BLaER1 (cell line): ENCODE measurements at regions not wholly inside any gene's neighbourhood (a gene's known extent, or its start where the extent isn't known, plus 50 kb on each side); places are given as distances from the start of the nearest gene placed in this dataset.
"Not testable (repeated sequence)": the region's sequence is repeated elsewhere in the genome, so short reads cannot be mapped to it uniquely, and the experiment has no call there.

ENCODE experiments used
- H3K27ac ChIP-seq: shearing (Covaris generic); formaldehyde crosslinking; 2 replicates; pipeline ENCODE4 v1.8.1; 2022
- H3K27me3 ChIP-seq: shearing (Covaris generic); formaldehyde crosslinking; 2 replicates; pipeline ENCODE4 v1.8.1; 2022
- H3K36me3 ChIP-seq: shearing (Covaris generic); formaldehyde crosslinking; 2 replicates; pipeline ENCODE4 v1.8.1; 2022
- H3K4me1 ChIP-seq: shearing (Covaris generic); formaldehyde crosslinking; 2 replicates; pipeline ENCODE4 v1.8.1; 2022
- H3K4me2 ChIP-seq: shearing (Covaris generic); formaldehyde crosslinking; 2 replicates; pipeline ENCODE4 v1.8.1; 2022
- H3K4me3 ChIP-seq: shearing (Covaris generic); formaldehyde crosslinking; 2 replicates; pipeline ENCODE4 v1.8.1; 2022
- H3K9ac ChIP-seq: shearing (Covaris generic); formaldehyde crosslinking; 2 replicates; pipeline ENCODE4 v1.8.1; 2022
- H3K9me3 ChIP-seq: shearing (Covaris generic); formaldehyde crosslinking; 2 replicates; pipeline ENCODE4 v1.8.1; 2022
- H4K20me1 ChIP-seq: shearing (Covaris generic); formaldehyde crosslinking; 2 replicates; pipeline ENCODE4 v1.8.1; 2022
- Cebpa-rat ChIP-seq: shearing (Covaris generic); IDR thresholded peaks from 2 replicates; pipeline ENCODE4 v1.8.1; 2022

DNA sequence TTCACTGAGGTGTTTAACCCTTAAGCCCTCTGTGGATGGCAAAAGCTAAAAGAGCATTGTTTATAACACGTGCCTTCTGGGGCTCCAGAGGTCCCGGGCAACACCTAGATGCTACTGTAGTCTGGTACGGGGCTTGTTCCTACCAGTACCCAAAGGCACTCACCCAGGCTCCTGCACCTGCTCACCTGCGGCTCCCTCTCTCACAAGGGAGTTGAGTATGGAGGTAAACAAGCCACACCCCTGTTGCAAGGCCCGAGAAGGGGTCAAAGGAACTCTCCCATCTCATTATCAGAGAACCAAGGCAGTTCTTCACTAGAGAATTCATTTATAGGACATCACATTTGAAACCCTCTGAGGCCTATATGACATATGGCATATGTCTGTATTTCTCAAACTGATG lies 53.4 kb upstream of the IL6ST start:
- H3K27ac ChIP-seq: 0 out of 2 replicates have a peak overlapping the region, but pooled peaks have one; percentile 95
- no peak overlapping the region for H3K4me3 ChIP-seq
- H3K4me1 ChIP-seq: peaks cover 37% of the 10 kb centered on the region
- no peaks in the 10 kb centered on the region for H3K27me3 ChIP-seq
- TF ChIP-seq Cebpa-rat: no peak
- H3K9me3 ChIP-seq: peaks cover 30% of the 10 kb centered on the region
- no peaks in the 10 kb centered on the region for H4K20me1 ChIP-seq
- no peaks in the 10 kb centered on the region for H3K36me3 ChIP-seq
- no peak overlapping the region for H3K4me2 ChIP-seq
- H3K9ac ChIP-seq: no peak overlapping the region

- TF ChIP-seq Cebpa-rat: no peak
- no peaks in the 10 kb centered on the region for H3K27me3 ChIP-seq
Observed at GRCh38 chr5:56047448-56047847, 52.7 kb upstream of the IL6ST start.

DNA sequence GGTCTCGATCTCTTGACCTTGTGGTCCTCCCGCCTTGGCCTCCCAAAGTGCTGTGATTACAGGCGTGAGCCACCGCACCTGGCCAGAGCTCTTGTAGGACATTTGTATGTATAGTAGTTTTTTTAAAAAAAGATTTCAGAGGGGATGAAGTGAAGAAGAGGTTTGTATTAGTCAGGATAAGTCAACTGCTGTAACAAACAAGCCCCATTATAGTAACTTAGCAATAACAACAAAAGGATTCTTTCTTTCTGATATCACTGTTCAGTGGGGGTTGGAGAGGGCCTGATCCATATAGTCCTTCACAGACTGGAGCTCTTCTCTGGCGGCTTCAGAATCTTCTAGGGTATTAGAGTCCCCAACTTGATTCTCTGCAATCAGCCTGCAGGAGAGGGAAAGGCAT lies 50.7 kb upstream of the IL6ST start:
- no peak for TF ChIP-seq Cebpa-rat
- Histone ChIP-seq H3K36me3 (no peaks in the 10 kb centered on the region), H3K4me1 (peaks cover 22% of the 10 kb centered on the region), H3K27ac (no peak overlapping the region), H4K20me1 (no peaks in the 10 kb centered on the region), H3K27me3 (no peaks in the 10 kb centered on the region), H3K4me2 (no peak overlapping the region), H3K9me3 (peaks cover 18% of the 10 kb centered on the region; the same call in 1 of the 2 replicates), H3K9ac (no peak overlapping the region), H3K4me3 (no peak overlapping the region)

More at GRCh38 chr5:56047448-56047847, 52.7 kb upstream of the IL6ST start:
- no peaks in the 10 kb centered on the region for H3K36me3 ChIP-seq
- H3K4me1 ChIP-seq: peaks cover 37% of the 10 kb centered on the region
- H4K20me1 ChIP-seq: no peaks in the 10 kb centered on the region
- no peak overlapping the region for H3K4me2 ChIP-seq
- H3K4me3 ChIP-seq: no peak overlapping the region
- H3K9ac ChIP-seq: no peak overlapping the region
- no peak overlapping the region for H3K27ac ChIP-seq
- peaks cover 23% of the 10 kb centered on the region for H3K9me3 ChIP-seq

GRCh38 chr5:56044746-56045428 lies 50.1 kb upstream of the IL6ST start:
- H3K27ac ChIP-seq, H4K20me1 ChIP-seq, H3K4me2 ChIP-seq, H3K9ac ChIP-seq, H3K4me3 ChIP-seq, H3K27me3 ChIP-seq, H3K36me3 ChIP-seq: not testable (repeated sequence)
- H3K4me1 ChIP-seq: peaks cover 16% of the 10 kb centered on the region
- peaks cover 18% of the 10 kb centered on the region; the same call in 1 of the 2 replicates for H3K9me3 ChIP-seq
